Suppressor macrophage (primary cell): ENCODE measurements at regions not wholly inside any gene's neighbourhood (a gene's known extent, or its start where the extent isn't known, plus 50 kb on each side); places are given as distances from the start of the nearest gene placed in this dataset.

ENCODE experiments used
- DNase-seq, 4 experiments: peaks; one replicate each; pipeline ENCODE4 v3.0.0-alpha.2; 2020 to 2022

DNA sequence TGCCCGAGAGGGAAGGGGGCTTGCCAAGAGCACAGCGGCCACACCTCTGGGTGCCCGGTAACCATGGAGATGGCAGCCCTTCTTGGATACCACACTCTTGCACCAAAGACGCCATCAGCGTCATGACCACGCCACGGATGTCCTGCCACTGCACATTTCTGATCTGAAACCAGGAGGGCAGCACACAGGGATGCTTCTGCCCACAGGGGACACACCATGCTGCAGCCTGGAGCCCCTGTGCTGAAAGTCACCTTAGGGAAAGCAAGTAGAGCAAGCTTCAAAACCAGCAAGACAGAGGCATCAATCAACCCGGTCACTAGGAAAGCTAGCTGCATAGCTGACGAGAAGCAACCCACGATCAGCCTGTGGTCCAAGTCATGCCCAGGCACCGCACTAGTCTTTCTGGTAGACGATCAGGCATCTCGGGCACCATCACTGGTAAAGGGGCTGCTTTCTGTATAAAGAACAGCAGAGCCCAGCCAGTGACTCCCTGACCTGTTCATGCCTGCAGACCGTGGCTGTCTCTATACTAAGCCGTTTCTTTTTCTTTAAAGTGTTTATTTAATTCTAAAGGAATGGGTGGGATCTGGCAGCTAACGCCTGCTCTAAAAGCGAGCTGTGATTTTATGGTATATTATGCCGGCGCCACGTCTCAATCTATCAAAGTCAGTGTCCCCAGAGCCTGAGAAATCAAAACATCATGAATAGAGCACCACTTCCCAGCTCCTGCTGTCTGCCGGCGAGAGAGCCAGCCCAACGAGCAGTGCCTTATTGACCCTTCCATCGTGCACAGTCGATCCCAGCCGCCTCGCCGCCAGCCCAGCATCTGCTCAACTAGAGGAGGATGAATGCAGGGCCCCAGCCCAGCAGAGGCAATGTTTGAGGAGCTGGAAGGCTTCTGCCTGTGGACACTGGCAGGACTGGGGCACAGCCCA, 244.7 kb downstream of the RBFOX3 start:
- DNase-seq: no peak

GRCh38 chr17:79365351-79365750, 245.5 kb downstream of the RBFOX3 start:
- no peak for DNase-seq

DNA sequence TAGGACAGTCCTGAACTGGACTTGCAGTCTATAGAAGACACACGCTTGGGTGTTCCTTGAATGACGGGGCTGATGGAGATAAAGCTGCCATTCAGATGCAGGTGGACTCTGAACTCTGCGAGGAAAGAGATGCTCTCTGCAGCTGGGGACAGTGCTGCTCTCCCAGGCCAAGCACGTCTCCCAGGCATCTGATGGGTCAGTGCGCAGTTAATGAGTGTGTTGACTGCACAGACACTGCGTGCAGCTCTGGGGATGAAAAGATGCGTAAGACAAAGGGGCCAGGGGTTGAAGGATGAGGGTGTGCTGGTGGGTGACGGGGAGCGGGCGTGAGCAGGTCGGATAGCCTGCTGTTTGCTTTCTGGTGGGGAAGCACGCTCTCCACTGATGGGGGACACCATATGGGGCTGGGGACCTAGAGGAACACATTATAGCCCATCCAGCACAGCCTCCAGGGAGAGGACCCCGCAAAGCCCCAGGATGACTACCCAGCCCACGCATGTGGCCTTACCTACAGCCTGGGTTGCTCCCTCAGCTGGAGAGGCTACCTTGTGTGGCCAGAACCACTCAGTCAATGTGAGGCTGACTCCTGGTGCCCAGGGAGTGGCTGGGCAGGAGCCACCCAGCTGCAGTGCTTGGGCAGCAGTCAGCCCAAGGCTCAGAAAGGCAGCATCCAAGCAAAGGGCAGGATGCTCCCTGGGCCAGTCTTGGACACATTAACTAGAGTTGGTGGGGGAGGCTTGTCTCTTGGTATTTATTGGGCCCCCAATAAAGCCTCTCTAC, 246.3 kb downstream of the RBFOX3 start:
- DNase-seq: no peak

GRCh38 chr17:79363552-79364275, 247.1 kb downstream of the RBFOX3 start:
- DNase-seq: no peak

- DNase-seq: no peak
Measured at GRCh38 chr17:79362772-79363305, 248.0 kb downstream of the RBFOX3 start.

GRCh38 chr17:79361873-79362771, 248.7 kb downstream of the RBFOX3 start:
- no peak for DNase-seq

DNA sequence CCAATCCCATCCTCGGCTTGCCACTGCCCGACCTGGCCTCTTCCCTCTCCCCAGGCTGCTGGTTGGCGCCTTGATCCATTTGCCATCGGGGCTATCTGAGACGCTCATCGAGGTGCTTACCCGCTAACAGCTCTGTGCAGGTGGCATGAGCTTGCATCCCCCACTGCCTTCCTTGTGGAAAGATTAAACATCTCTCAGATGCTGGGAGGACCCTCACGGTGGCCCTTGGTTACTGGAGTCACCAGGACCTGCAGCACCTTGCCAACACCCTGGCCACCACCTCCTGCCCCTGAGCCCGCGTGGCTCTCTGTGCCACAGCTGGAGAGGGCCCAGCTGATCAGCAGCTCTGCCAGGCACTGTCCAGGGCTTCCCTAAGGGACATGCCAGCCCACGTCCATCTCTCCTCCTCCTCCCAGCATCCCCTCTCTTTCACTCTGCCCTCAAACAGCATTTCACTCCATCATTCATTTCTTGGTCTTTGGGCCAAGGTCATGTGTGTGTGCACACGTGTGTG, 249.6 kb downstream of the RBFOX3 start:
- no peak for DNase-seq

DNA sequence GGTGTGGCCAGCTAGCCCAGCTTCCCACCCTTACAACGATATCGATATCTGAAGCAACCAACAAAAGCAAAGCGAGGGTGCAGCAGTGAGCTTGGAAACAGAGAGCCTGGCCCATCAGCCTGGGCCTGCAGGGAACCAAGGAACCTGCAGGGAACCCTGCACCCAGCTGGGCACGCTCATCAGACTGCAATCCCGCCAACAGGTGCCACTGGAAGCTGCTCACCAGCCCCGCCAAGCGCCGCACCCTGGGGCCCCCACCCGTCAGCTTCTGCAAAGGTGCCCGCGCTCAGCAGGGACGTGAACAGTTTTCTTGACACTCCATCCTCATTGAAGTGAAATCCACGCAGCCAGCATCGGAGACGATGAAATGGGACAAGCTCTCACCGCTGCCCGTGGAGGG, 250.7 kb downstream of the RBFOX3 start:
- DNase-seq: no peak

DNA sequence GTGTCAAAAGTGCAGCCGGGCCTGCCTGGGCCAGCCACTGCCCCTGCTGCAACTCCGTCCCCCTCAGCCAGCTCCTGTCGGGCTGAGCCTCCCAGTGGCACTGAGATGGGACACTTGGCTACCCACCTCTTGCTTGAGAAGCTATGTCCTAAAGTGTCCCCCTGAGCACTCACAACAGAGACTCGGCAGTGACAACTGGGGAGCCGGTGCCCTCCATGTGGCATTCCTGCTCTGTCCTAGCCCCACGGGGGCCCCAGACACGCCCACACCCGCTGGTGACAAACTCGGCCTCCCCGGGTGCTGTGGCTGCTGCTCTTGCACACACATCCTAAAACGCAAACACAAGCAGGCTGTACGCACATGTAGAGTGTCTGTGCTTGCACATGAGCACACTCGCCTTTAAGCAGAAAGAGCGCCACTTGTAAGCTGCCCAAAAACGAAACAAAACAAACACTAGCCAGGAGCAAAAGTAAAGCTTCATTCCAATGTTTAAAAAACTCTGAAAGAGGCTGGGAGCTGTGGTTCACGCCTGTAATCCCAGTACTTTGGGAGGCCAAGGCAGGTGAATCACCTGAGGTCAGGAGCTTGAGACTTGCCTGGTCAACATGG, 253.9 kb downstream of the RBFOX3 start:
- no peak for DNase-seq

DNA sequence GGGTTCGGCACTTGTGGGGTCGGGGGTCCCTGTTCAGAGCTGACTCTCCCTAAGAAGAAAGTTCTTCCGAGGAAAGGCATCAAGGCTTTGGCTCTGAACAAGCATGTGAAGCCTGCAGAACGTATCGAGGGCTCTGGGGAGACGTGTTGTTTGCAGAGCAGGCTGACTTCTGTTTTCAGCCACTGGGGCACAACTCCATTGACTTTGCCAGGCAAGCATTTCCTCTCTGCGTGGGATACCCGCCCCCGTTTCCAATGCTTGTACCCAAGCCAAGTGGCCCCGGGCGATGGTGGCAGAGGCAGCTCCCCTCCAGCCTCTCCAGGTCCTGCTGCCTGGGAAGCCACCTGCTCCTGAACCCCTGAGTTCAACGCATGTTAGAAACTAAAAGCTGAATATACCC, 255.7 kb downstream of the RBFOX3 start:
- DNase-seq: no peak

- no peak for DNase-seq
Measured at GRCh38 chr17:79354173-79354820, 256.6 kb downstream of the RBFOX3 start.

GRCh38 chr17:79353548-79353947, 257.3 kb downstream of the RBFOX3 start:
- no peak for DNase-seq

DNA sequence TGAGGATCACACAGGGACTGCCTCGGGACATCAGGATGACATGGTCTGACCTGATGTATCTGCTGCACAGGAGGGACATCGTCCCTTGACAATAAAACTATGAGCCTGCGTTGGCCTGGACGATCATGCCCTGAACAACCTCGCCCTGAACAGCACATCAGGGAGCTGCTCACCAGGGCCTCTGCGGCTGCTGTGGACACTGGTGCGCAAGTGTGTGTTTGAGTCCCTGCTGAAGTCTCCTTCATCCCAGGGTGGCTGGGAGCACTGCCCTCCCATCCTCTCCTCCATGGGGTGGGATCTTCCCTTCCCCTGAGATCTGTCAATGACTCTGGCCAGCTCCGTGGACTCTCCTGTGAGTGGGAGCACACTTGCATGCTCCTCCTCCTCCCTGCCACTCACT, 257.8 kb downstream of the RBFOX3 start:
- DNase-seq: no peak

- DNase-seq: no peak
Measured at GRCh38 chr17:79350533-79350932, 260.3 kb downstream of the RBFOX3 start.

DNA sequence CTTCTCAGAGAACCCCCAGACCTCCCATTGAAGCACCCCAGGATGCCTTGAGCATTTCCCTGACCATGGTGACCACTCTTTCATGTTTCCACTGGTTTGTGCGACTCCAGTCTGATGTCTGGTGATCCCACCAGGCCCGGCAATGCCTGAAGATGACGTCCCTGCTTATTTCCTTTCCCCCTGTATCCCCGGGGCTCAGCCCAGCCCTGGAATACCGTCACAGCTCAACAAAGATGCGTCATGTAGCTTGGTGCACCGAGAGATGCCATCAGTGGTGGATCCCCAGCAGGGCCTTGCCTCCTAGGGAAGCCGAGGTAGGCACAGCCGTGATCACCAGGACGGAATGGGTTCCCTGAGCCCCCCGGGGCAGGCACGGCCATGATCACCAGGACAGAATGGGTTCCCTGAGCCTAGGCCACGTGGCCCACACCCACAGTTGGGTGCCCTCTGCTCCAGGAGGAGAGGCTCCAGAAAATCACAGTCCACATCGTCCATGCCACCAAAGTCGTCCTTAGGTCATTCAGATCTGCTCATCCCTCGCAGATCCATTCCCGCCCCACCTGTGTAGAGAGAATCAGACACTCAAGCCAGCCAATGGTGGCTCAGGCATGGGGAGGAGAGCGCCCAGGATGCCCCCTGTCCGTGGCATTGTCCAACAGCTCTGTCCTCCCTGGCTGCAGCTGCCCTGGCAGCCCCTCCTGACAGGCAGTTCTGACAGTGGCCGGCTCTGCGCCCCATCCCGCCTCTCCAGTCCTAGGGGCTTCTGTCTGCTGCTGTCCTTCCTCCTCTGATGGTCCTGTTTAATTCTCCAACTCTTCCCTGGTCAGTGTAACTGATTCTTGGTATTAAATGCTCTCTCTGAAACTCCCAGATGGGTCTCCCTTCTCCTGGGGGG, 261.1 kb downstream of the RBFOX3 start:
- no peak for DNase-seq

DNA sequence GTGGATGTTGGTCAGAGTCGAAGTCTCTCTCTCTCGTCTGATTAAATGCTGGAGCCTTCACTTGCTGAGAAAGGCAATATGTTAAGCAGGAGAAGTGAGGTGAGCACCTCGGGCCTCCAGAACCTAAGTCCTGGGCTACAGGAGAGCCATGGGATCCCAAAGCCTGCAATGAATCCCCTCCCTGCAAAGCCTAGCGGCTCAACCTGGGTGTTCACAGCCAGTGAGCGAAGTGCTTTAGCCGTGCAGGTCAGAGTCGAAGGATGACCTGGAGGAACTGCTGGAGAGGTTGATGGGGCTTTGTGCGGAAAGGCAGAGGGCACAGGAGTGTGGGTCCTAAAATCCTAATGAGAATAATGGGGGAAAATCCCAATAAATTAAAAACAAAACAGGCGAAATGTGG, 267.8 kb downstream of the ENGASE start:
- DNase-seq: no peak

GRCh38 chr17:79341816-79342215, 267.2 kb downstream of the ENGASE start:
- DNase-seq: no peak

- no peak for DNase-seq
Measured at GRCh38 chr17:79341222-79341780, 266.7 kb downstream of the ENGASE start.
